HepG2 (cell line): ENCODE measurements at regions not wholly inside any gene's neighbourhood (a gene's known extent, or its start where the extent isn't known, plus 50 kb on each side); places are given as distances from the start of the nearest gene placed in this dataset.

Source experiments
- ATAC-seq: fragments of 200-7000 bp; cut with Tn5 transposase; 3 replicates; pipeline ENCODE4 v1.9.1; 2020; ENCODE audit warnings: mild to moderate bottlenecking, moderate library complexity
- BruUV-seq: library from RNA; stranded (reverse); fragments of 400-500 nt; replicated peaks from 2 replicates; lab custom pipeline; 2021; lab: Mats Ljungman, UMichigan
- CTCF ChIA-PET: fragments of 300-600 bp; formaldehyde crosslinking; extraction: SDS; loops from one replicate; lab custom pipeline; 2021; ENCODE audit warnings: low total read pairs, inconsistent platforms, low intra/inter-chr PET ratio; lab: Yijun Ruan, JAX
- POLR2A ChIA-PET: fragments of 350-600 bp; sonication (Branson Sonifier 250); formaldehyde crosslinking; loops from one replicate; lab custom pipeline; 2020; ENCODE audit warnings: antibody characterized with exemption, inconsistent platforms; lab: Yijun Ruan, JAX
- DNase-seq: peaks from one replicate; pipeline ENCODE4 v3.0.0-alpha.2; 2015; ENCODE audit warnings: low spot score
- FAIRE-seq: peaks from 3 replicates; lab custom pipeline; 2011; peaks lifted over from hg19 to GRCh38; lab: Jason Lieb, UNC
- H2AFZ ChIP-seq: one replicate; pipeline ENCODE4 v1.6.1; 2011; ENCODE audit warnings: low read length, inconsistent platforms
- H3K27ac ChIP-seq: fragments of 300-600 bp; 3 replicates; pipeline ENCODE4 v1.8.0; 2011; ENCODE audit warnings: mixed run types, mild to moderate bottlenecking, mixed read lengths, low read length, inconsistent platforms; ENCODE audit not compliant: insufficient read depth; ENCODE audit errors: extremely low read length
- H3K27me3 ChIP-seq, 2 experiments: fragments of 200-600 bp in 1 of 2; 2 replicates in 1 of 2; 3 replicates in 1 of 2; pipeline versions ENCODE4 v1.6.0 to v1.8.0; 2011; ENCODE audit warnings: low read length in 2 of 2, mild to moderate bottlenecking in 2 of 2, moderate library complexity in 2 of 2, inconsistent platforms in 1 of 2; ENCODE audit not compliant: insufficient read depth in 2 of 2, control insufficient read depth in 1 of 2
- H3K36me3 ChIP-seq, 2 experiments: fragments of 200-600 bp in 1 of 2; replicated peaks in 1 of 2; 2 replicates in 1 of 2; 3 replicates in 1 of 2; pipeline versions ENCODE4 v1.5.1 to v1.8.0; 2011; ENCODE audit warnings: low read length in 2 of 2, inconsistent platforms in 1 of 2; ENCODE audit not compliant: insufficient read depth in 2 of 2, control insufficient read depth in 1 of 2
- H3K4me1 ChIP-seq: 2 replicates; pipeline ENCODE4 v1.5.1; 2012; ENCODE audit warnings: low read length, inconsistent platforms; ENCODE audit not compliant: insufficient read depth
- H3K4me2 ChIP-seq: 2 replicates; pipeline ENCODE4 v1.6.0; 2011; ENCODE audit warnings: low read depth, low read length, inconsistent platforms
- H3K4me3 ChIP-seq, 3 experiments: fragments of 200-600 bp in 1 of 3; sonication (generic), shearing (Covaris generic) in 1 of 3; replicated peaks in 1 of 3; 2 replicates each; pipeline ENCODE4 v1.5.1; 2011 to 2016; ENCODE audit warnings: low read length in 3 of 3, inconsistent platforms in 2 of 3, low read depth in 2 of 3, mild to moderate bottlenecking in 2 of 3, control low read depth in 1 of 3, mixed read lengths in 1 of 3; ENCODE audit not compliant: insufficient read depth in 1 of 3
- H3K79me2 ChIP-seq: one replicate; pipeline ENCODE4 v1.6.1; 2011; ENCODE audit warnings: low read length, inconsistent platforms; ENCODE audit not compliant: insufficient read depth
- H3K9ac ChIP-seq: 2 replicates; pipeline ENCODE4 v1.6.0; 2011; ENCODE audit warnings: mild to moderate bottlenecking, low read depth, low read length, inconsistent platforms; ENCODE audit not compliant: insufficient read depth
- H3K9me3 ChIP-seq: 2 replicates; pipeline ENCODE4 v1.5.1; 2012; ENCODE audit warnings: mild to moderate bottlenecking, low read length
- H4K20me1 ChIP-seq: 2 replicates; pipeline ENCODE4 v1.6.0; 2011; ENCODE audit warnings: inconsistent platforms, mild to moderate bottlenecking, low read length, moderate library complexity; ENCODE audit not compliant: insufficient read depth
- DNMT3B ChIP-seq: conservative IDR thresholded peaks from 2 replicates; pipeline ENCODE4 v1.6.1; 2016; ENCODE audit warnings: missing biosample characterization, control low read depth
- FOXO1 ChIP-seq: sonication (generic); formaldehyde crosslinking; IDR thresholded peaks from 2 replicates; pipeline ENCODE4 v1.4.0; 2020; ENCODE audit warnings: missing genetic modification reagents
- MAFF ChIP-seq: IDR thresholded peaks from 2 replicates; pipeline ENCODE4 v1.6.1; 2011; ENCODE audit warnings: low read depth, low read length, improper control_type of control experiment
- MAFK ChIP-seq, 2 experiments: IDR thresholded peaks in 1 of 2; conservative IDR thresholded peaks in 1 of 2; 2 replicates each; pipeline ENCODE4 v1.6.1; 2011; ENCODE audit warnings: improper control_type of control experiment in 2 of 2, low read length in 2 of 2
- POGZ ChIP-seq: sonication (generic); formaldehyde crosslinking; IDR thresholded peaks from 2 replicates; pipeline ENCODE4 v1.4.0; 2020; ENCODE audit warnings: mild to moderate bottlenecking, missing genetic modification reagents
- ZBTB4 ChIP-seq: sonication (generic); formaldehyde crosslinking; IDR thresholded peaks from 2 replicates; pipeline ENCODE4 v1.4.0; 2020; ENCODE audit warnings: missing genetic modification reagents, mild to moderate bottlenecking, borderline replicate concordance
- ZNF337 ChIP-seq: sonication (generic); formaldehyde crosslinking; IDR thresholded peaks from 2 replicates; pipeline ENCODE4 v1.5.1; 2020; ENCODE audit warnings: missing genetic modification reagents, low read depth, mild to moderate bottlenecking, borderline replicate concordance
- WGBS: methylation state at CpG from one replicate; pipeline ENCODE4 v1.1.6; 2017; ENCODE audit warnings: low lambda C conversion rate; 5-methylcytosine and 5-hydroxymethylcytosine counted together
- in situ Hi-C: cut with HindIII; loops from 2 replicates; pipeline ENCODE4 v1.10.0; 2017; ENCODE audit warnings: low pct_unique_long_range_greater_than_20kb; ENCODE audit not compliant: extremely low pct_ligation_motif_present
- intact Hi-C: fragments of 100-400 bp; cut with micrococcal nuclease; formaldehyde crosslinking; loops from one replicate; pipeline ENCODE4 v1.10.0; 2022; ENCODE audit not compliant: unreplicated experiment
- TF ChIP-seq, protein P1 (sequence below): sonication (generic); formaldehyde crosslinking; IDR thresholded peaks from 2 replicates; pipeline ENCODE4 v1.4.0; 2020; ENCODE audit warnings: missing genetic modification reagents, borderline replicate concordance
- TF ChIP-seq, protein P2 (sequence below): sonication (generic); formaldehyde crosslinking; IDR thresholded peaks from 2 replicates; pipeline ENCODE4 v1.9.0; 2022; ENCODE audit warnings: low read depth, missing genetic modification reagents

DNA sequence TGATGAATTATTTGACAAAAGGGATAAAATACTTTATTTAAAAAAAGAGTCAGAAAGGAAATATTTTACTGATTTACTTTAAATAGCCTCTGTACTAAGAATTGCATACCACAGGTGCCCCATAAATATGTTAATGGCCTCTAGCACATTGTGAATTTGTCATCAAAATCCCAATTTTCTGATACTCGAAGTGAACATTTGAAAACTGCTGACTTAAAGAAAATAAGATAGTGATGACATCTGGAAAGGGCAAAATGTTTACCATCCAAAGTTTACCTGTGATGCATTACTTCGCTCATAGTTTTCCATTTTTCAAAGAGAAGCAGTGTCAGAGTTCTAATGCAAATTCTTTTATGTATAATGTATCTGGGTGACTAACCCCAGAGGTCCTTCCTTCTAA lies 455.4 kb downstream of the KLF5 start:
- H3K4me3 ChIP-seq, result no peak overlapping the region
- DNase-seq (no peak), ATAC-seq (no peak), FAIRE-seq (no peak)
- 0% methylated on average over 2 of the region's 2 CpGs for WGBS
- H3K79me2 ChIP-seq, result no peaks in the 10 kb centered on the region
- H4K20me1 ChIP-seq, result no peaks in the 10 kb centered on the region
- no peaks in the 10 kb centered on the region for H3K9me3 ChIP-seq
- intact Hi-C loops (no loop called here), in situ Hi-C loops (no loop called here)
- ChIA-PET POLR2A (no interaction called here), CTCF (no interaction called here)
- H3K4me2 ChIP-seq, result no peak overlapping the region
- no peak for TF ChIP-seq DNMT3B
- TF ChIP-seq, protein P1, sequence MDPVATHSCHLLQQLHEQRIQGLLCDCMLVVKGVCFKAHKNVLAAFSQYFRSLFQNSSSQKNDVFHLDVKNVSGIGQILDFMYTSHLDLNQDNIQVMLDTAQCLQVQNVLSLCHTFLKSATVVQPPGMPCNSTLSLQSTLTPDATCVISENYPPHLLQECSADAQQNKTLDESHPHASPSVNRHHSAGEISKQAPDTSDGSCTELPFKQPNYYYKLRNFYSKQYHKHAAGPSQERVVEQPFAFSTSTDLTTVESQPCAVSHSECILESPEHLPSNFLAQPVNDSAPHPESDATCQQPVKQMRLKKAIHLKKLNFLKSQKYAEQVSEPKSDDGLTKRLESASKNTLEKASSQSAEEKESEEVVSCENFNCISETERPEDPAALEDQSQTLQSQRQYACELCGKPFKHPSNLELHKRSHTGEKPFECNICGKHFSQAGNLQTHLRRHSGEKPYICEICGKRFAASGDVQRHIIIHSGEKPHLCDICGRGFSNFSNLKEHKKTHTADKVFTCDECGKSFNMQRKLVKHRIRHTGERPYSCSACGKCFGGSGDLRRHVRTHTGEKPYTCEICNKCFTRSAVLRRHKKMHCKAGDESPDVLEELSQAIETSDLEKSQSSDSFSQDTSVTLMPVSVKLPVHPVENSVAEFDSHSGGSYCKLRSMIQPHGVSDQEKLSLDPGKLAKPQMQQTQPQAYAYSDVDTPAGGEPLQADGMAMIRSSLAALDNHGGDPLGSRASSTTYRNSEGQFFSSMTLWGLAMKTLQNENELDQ (CRISPR knock-in tag), result no peak
- TF ChIP-seq MAFK (conservative IDR thresholded peaks at IDR 0.05 in 1 of 2, IDR thresholded peaks at IDR 0.05 in 1 of 2; ENCODE audit: low read length in 2 of 2), result peak; percentile 60 to 76
- peak; percentile 63 for TF ChIP-seq MAFF
- TF ChIP-seq ZNF337 (CRISPR knock-in tag), result no peak
- TF ChIP-seq, protein P2, sequence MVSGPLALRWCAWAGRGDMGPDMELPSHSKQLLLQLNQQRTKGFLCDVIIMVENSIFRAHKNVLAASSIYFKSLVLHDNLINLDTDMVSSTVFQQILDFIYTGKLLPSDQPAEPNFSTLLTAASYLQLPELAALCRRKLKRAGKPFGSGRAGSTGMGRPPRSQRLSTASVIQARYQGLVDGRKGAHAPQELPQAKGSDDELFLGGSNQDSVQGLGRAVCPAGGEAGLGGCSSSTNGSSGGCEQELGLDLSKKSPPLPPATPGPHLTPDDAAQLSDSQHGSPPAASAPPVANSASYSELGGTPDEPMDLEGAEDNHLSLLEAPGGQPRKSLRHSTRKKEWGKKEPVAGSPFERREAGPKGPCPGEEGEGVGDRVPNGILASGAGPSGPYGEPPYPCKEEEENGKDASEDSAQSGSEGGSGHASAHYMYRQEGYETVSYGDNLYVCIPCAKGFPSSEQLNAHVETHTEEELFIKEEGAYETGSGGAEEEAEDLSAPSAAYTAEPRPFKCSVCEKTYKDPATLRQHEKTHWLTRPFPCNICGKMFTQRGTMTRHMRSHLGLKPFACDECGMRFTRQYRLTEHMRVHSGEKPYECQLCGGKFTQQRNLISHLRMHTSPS (CRISPR knock-in tag), result no peak
- TF ChIP-seq FOXO1 (CRISPR knock-in tag), result no peak
- no peak for TF ChIP-seq ZBTB4 (CRISPR knock-in tag)
- TF ChIP-seq POGZ (CRISPR knock-in tag), result no peak
- no peaks in the 10 kb centered on the region for H3K27me3 ChIP-seq
- H3K27ac ChIP-seq, result no peak overlapping the region
- BruUV-seq, result no TSS peak
- H3K4me1 ChIP-seq, result no peaks in the 10 kb centered on the region
- no peak overlapping the region for H2AFZ ChIP-seq
- no peak overlapping the region for H3K9ac ChIP-seq
- no peaks in the 10 kb centered on the region for H3K36me3 ChIP-seq
